Neural cell (in vitro differentiated cells): ENCODE measurements at regions not wholly inside any gene's neighbourhood (a gene's known extent, or its start where the extent isn't known, plus 50 kb on each side); places are given as distances from the start of the nearest gene placed in this dataset.

Experiments
- H2AFZ ChIP-seq: fragments of 200-600, 300-800 bp; sonication (generic), shearing (Covaris generic); 2 replicates; pipeline ENCODE4 v1.6.0; 2014; ENCODE audit warnings: low read depth, mild to moderate bottlenecking, antibody characterized with exemption, low read length, moderate library complexity
- H3F3A ChIP-seq: fragments of 200-600 bp; shearing (Covaris generic); 2 replicates; pipeline ENCODE4 v1.6.1; 2016; ENCODE audit warnings: mild to moderate bottlenecking, moderate library complexity, mixed read lengths, antibody characterized with exemption, low read length; ENCODE audit not compliant: insufficient read depth, poor library complexity, severe bottlenecking
- H3K27ac ChIP-seq: fragments of 200-600, 300-800 bp; sonication (generic), shearing (Covaris generic); 2 replicates; pipeline ENCODE4 v1.5.1; 2014; ENCODE audit warnings: mild to moderate bottlenecking, low read length, moderate library complexity
- H3K27me3 ChIP-seq: fragments of 300-800, 200-600 bp; sonication (generic), shearing (Covaris generic); 2 replicates; pipeline ENCODE4 v1.6.0; 2014; ENCODE audit warnings: mild to moderate bottlenecking, low read depth, low read length, moderate library complexity; ENCODE audit not compliant: insufficient read depth
- H3K36me3 ChIP-seq: fragments of 300-800, 200-600 bp; sonication (generic), shearing (Covaris generic); 2 replicates; pipeline ENCODE4 v1.5.1; 2014; ENCODE audit warnings: mild to moderate bottlenecking, antibody characterized with exemption, low read length, moderate library complexity; ENCODE audit not compliant: insufficient read depth
- H3K4me2 ChIP-seq: fragments of 300-800, 200-600 bp; sonication (generic), shearing (Covaris generic); 2 replicates; pipeline ENCODE4 v1.6.0; 2014; ENCODE audit warnings: mild to moderate bottlenecking, low read length
- H3K4me3 ChIP-seq: fragments of 300-800, 200-600 bp; sonication (generic), shearing (Covaris generic); 2 replicates; pipeline ENCODE4 v1.5.1; 2014; ENCODE audit warnings: mild to moderate bottlenecking, low read length, moderate library complexity
- H3K79me2 ChIP-seq: fragments of 200-600 bp; shearing (Covaris generic); replicated peaks from 2 replicates; pipeline ENCODE4 v1.6.0; 2014; ENCODE audit warnings: mild to moderate bottlenecking, low read length, moderate library complexity; ENCODE audit not compliant: insufficient read depth
- H3K9ac ChIP-seq: fragments of 300-800, 200-600 bp; sonication (generic), shearing (Covaris generic); 2 replicates; pipeline ENCODE4 v1.6.1; 2016; ENCODE audit warnings: mild to moderate bottlenecking, low read length, mixed read lengths
- H3K9me2 ChIP-seq: fragments of 200-600 bp; shearing (Covaris generic); 2 replicates; pipeline ENCODE4 v1.6.1; 2016; ENCODE audit warnings: mild to moderate bottlenecking, low read length, mixed read lengths; ENCODE audit not compliant: insufficient read depth
- H3K9me3 ChIP-seq: fragments of 200-600, 300-800 bp; sonication (generic), shearing (Covaris generic); 2 replicates; pipeline ENCODE4 v1.6.1; 2016; ENCODE audit warnings: mild to moderate bottlenecking, mixed run types, low read length, moderate library complexity, mixed read lengths
- H4K20me1 ChIP-seq: fragments of 200-600 bp; shearing (Covaris generic); 2 replicates; pipeline ENCODE4 v1.6.1; 2016; ENCODE audit warnings: mild to moderate bottlenecking, mixed run types; ENCODE audit not compliant: insufficient read depth
- CTCF ChIP-seq: fragments of 450-650 bp; IDR thresholded peaks from 2 replicates; pipeline ENCODE4 v1.5.1; 2014; ENCODE audit warnings: antibody characterized with exemption, mild to moderate bottlenecking, moderate library complexity; ENCODE audit not compliant: poor library complexity, severe bottlenecking
- EP300 ChIP-seq: fragments of 450-650 bp; conservative IDR thresholded peaks from 2 replicates; pipeline ENCODE4 v1.6.1; 2014; ENCODE audit warnings: antibody characterized with exemption, mild to moderate bottlenecking, moderate library complexity; ENCODE audit not compliant: poor library complexity, severe bottlenecking
- EZH2 ChIP-seq: fragments of 200-600, 300-800 bp; shearing (Covaris generic), sonication (generic); IDR thresholded peaks from 2 replicates; pipeline ENCODE4 v1.6.1; 2014; ENCODE audit warnings: antibody characterized with exemption, low read length, borderline replicate concordance, mild to moderate bottlenecking; ENCODE audit not compliant: insufficient read depth, poor library complexity, severe bottlenecking
- MXI1 ChIP-seq: fragments of 450-650 bp; conservative IDR thresholded peaks from 2 replicates; pipeline ENCODE4 v1.6.1; 2014; ENCODE audit warnings: antibody characterized with exemption, mild to moderate bottlenecking; ENCODE audit not compliant: poor library complexity, severe bottlenecking
- POLR2AphosphoS5 ChIP-seq: IDR thresholded peaks from 2 replicates; pipeline ENCODE4 v1.6.1; 2012
- RAD21 ChIP-seq: fragments of 450-650 bp; conservative IDR thresholded peaks from 2 replicates; pipeline ENCODE4 v1.6.1; 2014; ENCODE audit warnings: antibody characterized with exemption, mild to moderate bottlenecking, moderate library complexity
- REST ChIP-seq: IDR thresholded peaks from 2 replicates; pipeline ENCODE4 v1.6.1; 2012; ENCODE audit warnings: borderline replicate concordance
- SMC3 ChIP-seq: fragments of 450-650 bp; conservative IDR thresholded peaks from 2 replicates; pipeline ENCODE4 v1.6.1; 2014; ENCODE audit warnings: antibody characterized with exemption, mild to moderate bottlenecking, moderate library complexity; ENCODE audit not compliant: poor library complexity
- TAF1 ChIP-seq: IDR thresholded peaks from 2 replicates; pipeline ENCODE4 v1.6.1; 2012; ENCODE audit warnings: low read depth

GRCh38 chr2:128812183-128812940 is 493.7 kb upstream of the HS6ST1 start:
- no peaks in the 10 kb centered on the region for H3K36me3 ChIP-seq
- no peak for TF ChIP-seq RAD21
- H3K27me3 ChIP-seq: no peaks in the 10 kb centered on the region

GRCh38 chr2:128813352-128814034 is 494.8 kb upstream of the HS6ST1 start:
- Histone ChIP-seq H3K27me3 (no peaks in the 10 kb centered on the region), H3K4me2 (no peak overlapping the region), H3K79me2 (no peaks in the 10 kb centered on the region), H3K36me3 (no peaks in the 10 kb centered on the region), H2AFZ (no peak overlapping the region), H3K9me3 (no peaks in the 10 kb centered on the region), H3F3A (no peaks in the 10 kb centered on the region), H3K4me3 (no peak overlapping the region), H3K9me2 (no peaks in the 10 kb centered on the region), H3K27ac (no peak overlapping the region), H3K9ac (no peak overlapping the region), H4K20me1 (no peaks in the 10 kb centered on the region)
- TF ChIP-seq CTCF: no peak
- no peak for TF ChIP-seq SMC3
- TF ChIP-seq RAD21: no peak
- no peak for TF ChIP-seq EZH2
- TF ChIP-seq EP300: no peak
- no peak for TF ChIP-seq MXI1
- TF ChIP-seq POLR2AphosphoS5: no peak
- no peak for TF ChIP-seq REST
- TF ChIP-seq TAF1: no peak

More at GRCh38 chr2:128812183-128812940, 493.7 kb upstream of the HS6ST1 start:
- Histone ChIP-seq H3F3A (no peaks in the 10 kb centered on the region), H3K9ac (no peak overlapping the region), H4K20me1 (no peaks in the 10 kb centered on the region), H3K4me2 (no peak overlapping the region), H3K27ac (no peak overlapping the region), H3K4me3 (no peak overlapping the region), H3K9me2 (no peaks in the 10 kb centered on the region), H2AFZ (no peak overlapping the region), H3K9me3 (no peaks in the 10 kb centered on the region), H3K79me2 (no peaks in the 10 kb centered on the region)
